ENCODE measurements at regions not wholly inside any gene's neighbourhood (a gene's known extent, or its start where the extent isn't known, plus 50 kb on each side); places are given as distances from the start of the nearest gene placed in this dataset.

DNA sequence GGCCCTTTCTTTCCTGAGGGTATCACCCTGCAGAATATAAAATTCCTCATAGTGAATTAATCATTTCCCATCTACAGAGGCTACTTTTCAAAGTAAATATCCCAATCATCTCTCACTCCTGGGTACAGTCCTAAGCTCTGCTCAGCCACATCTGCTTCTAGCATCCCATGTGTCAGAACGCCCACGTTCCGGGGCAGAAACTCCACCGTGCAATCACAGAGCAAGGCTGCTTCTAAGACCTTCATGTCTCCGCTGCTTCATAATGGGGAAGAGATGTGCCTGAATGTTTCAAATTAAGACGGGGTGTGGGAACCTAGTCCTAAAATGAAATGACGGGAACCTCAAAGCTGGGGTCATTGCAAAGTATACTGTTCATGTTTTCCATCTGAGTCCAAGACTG, 208.8 kb upstream of the GMDS start:
- no peak for DNase-seq

DNA sequence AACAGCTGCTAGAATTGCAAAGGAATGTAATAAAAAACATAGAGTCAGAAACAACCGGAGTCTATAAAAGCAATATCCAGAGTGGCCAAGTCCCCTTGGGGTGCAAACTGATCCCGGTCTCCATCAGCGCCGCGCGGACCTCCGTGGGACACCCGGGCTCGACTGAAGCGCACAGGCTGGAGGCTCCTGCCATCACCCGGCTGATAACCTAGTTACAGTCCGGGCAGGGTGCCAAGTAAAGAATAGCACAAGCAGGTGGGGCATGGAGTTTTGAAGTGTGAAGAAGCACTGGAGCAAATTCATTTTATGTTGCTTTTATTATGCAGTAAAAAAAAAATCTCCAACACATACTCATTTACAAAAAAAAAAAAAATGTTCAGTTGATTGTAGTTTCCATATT, 205.1 kb upstream of the GMDS start:
- DNase-seq, result no peak

DNA sequence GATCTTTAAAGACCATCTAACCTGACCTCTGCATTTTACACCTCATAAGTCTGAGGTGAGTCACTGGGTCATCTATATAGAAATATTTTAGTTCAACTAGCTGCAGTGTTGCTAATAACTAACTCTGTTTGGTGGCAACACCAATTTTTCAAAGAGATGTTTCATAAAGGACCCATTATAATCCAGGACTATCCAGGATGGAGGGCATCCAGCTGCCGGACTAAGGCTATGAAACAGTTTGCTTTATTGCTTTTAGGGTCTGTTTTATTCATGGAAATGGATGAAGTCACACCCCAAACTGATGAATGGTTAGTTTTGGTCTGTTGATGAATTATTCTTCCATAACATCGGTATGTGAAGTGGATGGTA, 204.2 kb upstream of the GMDS start:
- DNase-seq, result no peak

DNA sequence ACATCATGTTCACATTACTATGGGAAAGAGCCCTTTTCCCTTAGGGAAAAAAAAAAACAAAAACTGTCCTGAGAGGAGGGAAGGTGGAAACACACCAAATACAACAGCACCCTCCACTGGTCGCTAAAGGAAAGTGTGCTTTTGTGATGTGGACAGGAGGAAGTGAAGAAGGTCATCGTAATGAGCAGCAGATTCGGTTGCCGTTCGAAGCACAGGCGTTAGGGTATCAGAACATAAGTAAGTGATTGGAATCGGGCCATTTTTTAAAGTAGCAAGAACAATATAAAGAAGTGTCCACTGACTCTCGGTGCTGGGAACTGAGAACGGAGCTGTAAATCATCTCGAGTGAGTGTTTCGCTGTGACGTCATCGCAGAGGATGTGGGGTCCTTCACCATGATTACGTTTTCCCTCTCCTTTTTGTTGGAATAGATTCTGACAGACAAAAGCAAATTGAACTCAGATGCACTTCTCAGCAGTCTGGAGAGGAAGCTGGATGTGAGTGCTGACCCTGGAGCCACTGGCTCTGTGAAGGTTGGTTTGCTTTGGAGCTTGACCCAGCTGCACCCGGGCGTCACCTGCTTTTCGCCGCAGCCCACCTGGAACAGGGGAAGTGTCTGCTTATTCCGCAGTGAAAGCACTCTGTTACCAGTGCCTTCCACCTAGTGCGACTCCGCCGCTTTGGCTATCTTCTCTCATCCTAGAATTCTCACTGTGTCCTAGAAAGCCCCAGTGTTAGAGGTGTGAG, 203.6 kb upstream of the GMDS start:
- no peak for DNase-seq

DNA sequence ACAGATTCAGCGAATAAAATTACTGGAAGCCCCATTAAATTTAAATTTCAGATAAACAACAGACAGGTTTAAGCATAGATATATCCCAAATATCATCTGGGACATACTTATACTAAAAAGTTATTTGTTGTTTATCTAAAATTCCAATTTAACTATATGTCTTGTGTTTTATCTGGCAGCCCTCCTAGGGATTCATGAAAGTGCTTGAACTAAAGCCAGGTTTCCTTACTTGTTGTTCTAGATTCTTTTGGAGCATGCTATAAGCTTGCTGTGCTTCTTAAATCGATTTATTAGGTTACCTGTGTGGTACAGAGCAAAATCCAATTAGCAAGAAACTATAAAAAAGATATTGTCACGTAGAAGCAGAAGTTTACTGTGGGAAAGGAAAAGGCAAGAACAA, 202.5 kb upstream of the GMDS start:
- no peak for DNase-seq

DNA sequence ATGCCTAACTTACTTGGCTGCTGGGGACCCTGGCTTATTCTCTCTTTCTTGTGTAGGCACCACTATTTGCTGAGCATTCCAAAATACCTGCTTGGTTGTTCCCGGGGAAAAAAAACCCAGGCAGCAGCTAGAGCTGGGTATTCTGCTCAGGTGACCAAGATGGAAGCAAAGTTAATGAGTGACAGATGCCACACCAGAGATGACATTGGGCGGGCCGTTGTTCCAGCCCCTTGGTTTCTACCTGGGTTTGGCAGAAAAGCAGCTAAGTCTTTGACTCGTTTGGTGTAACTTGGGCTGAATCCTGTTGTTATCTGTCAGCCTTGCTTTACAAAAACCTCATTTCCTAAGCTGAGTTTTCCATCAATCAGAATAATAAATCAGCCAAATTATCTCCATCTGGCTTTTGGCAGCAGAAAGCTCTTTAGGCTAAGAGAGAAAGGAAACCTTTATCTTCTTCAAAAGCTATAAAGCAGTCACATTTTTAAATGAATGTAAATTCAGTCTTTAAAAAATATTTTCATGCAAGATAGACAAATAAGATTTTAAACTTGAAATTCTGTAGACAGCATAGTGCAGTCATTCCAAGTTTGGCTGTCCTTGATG, 202.0 kb upstream of the GMDS start:
- DNase-seq, result no peak

DNA sequence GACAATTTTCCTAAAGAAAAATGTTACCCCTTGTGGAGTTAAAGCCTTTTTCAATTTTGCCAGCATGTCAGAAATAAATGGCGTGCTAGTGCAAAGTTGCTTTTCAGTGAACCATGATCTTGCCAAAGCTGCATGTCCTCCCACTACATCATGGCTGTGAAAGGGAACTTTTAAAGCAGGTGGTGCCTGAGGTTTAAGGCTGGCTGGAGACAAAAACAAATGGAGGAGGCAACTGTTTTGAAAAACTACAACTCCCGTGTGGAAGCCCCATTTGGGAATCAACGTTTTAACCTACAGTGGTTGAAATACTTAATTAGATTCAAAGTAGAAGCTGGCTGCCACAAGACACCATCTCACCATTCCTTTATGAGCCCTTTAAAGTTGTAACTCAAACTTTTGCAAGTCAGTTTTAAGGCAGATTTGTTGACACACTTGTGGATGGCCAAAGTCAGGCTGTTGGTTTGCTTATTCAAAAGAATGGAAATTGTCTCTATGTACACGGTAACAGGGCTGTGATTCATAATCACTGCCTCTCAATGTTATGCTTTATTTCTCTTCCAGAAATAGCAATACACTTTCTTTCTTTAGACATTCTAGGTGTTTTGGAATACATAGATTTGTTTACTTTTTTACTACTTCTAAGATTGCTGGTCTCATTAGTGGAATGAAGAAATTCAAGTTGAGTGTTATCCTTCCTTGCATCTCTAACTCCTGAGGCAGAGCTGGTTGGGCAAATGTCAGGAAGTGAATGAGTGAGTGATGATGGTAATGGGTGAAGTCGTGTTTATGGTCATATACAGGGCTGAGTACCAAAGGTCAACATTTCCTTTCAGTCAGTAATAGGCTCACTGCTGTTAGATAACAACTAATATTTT, 196.4 kb upstream of the GMDS start:
- DNase-seq, result no peak

DNA sequence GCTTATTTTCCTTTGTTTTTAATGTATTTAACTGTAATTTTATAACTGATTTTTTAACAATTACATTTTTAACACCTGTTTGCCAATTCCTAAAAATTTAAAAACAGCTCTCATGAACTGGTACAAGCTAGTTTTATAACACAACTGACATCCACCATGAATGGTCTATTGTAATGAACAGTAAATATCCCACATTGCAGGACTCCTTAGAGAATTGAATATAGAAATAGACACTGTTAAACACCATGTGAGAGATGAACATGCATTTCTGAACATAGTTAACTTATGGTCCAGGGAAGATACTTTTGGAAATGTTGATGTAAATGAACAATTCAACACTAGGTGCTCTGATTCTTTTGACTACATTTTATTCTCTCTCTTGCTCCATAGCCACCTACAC, 195.1 kb upstream of the GMDS start:
- no peak for DNase-seq

DNA sequence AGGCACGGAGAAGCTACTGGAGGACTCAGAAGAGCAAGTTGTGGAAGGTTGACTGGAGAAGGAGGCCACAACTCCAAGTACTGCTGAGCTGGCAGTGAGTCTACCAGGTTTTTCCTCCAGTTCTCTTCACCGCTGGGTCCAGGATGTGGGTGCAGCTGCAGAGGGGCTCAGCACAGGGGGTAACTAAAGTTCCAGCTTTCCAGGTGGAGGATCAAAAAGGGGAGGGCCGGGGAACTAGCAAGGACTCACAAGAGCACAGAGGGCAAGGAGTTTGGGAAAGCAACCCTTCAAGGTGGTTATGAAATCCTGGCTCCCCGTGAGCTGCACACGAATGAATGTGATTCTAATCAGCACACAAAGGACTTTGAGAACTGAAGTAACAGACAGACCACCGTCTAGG, 194.2 kb upstream of the GMDS start:
- no peak for DNase-seq

DNA sequence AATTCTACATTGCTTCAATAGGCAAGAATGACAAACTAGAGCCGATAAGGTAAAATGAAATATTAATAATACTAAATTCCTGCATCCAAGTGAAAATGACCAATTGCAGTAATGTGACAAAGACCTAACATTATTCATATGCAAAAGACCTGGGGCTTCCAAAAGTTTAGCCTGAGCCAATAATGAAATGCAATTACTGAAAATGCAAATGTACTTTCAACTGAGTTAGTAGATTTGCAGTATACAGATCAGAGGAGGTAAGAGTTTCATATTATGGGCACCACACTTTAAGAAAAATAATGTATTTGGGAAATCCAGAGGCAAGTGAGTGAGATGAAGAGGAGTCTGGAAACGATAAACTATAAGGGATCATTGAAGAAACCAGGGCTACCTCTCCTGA, 193.7 kb upstream of the GMDS start:
- no peak for DNase-seq

DNA sequence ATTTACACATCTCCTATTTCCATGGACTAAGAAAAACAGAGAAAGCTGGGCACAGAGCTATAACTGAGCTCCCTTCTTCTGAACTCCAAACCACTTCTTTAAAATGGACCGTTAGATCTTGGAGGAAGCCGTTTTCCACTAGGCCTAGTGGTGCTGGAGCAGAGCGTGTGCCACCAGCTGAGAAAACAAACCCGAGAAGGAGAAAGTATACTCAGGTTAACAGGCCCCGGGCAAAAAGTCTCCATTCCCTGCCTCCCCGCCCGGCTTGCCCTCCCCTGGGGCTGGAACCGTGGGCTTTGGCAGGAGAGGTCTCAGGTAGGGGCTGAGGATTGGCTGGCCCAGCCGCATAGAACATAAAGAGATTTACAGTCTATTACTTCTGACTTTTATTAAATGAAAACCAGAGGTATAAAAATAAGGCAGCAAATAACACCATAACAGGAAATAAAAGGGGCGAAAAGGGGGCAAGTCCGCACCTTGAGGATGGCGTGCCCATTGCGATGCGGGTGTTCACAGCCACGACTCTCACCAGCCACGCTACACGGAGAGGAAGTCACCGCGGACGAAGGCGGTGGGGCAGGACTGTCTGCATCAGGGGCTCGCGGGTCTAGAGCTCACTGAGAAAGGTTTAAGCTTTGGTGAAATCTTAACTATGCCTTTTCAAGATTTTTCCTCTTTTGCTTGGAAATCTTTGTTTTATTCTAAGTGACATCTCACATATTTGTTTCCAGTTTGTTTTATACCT, 191.2 kb upstream of the GMDS start:
- no peak for DNase-seq

DNA sequence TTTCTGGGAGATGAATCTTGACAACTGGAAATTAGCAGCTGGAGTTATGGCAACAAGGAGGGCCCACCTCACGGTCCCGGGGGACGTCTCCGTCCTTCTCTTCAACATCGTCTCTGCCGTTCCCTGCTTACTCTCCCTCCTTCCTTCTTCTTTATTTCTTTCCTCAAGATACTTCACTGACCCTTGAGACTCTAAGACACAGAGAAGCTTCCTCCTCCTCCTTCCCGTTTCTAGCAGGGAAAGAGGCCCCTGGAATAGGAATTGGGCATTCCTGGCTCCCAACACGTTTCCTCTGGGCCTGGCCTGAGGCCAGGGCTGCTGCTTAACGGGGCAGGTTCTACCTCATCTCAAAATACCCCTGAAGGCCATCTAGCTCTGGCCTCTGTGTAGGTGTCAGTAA, 189.9 kb upstream of the GMDS start:
- DNase-seq, result no peak

DNA sequence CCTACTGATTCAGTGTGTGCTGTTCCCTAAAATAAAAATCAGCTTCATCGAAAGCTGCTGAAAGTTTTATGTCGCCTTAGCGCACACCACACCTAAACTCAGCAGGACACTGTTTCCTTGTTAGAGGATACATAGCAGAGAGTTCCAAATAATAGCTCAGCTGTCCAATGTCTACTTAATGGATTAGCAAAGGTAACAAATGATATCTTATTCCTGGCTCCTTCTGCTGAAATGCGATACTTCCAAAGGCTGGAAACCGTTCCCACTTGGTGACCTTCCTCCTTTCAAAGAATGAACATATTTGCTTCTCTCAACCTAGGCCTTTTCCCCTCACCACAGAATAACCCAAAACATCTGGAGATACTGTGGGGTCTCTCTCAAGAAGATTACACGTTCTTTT, 189.5 kb upstream of the GMDS start:
- no peak for DNase-seq

DNA sequence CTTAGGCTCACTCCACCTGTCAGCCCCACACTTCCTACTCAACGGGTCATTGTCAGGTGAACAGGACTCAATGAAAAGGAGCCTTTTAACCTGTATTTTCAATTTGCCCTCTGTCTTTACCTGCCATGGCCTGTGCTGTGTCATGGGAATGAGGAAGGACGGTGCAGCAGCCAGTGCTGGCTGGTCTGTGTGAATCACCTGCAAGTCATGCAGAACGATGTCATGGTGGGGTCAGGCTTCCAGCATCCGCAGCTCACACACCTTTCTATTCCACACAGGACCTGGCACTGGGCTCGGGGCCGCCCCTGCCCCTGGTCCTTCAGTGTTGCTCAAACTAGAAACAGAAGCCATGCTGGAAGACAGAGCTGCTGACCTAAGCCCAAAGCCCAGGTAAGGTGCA, 188.7 kb upstream of the GMDS start:
- no peak for DNase-seq

DNA sequence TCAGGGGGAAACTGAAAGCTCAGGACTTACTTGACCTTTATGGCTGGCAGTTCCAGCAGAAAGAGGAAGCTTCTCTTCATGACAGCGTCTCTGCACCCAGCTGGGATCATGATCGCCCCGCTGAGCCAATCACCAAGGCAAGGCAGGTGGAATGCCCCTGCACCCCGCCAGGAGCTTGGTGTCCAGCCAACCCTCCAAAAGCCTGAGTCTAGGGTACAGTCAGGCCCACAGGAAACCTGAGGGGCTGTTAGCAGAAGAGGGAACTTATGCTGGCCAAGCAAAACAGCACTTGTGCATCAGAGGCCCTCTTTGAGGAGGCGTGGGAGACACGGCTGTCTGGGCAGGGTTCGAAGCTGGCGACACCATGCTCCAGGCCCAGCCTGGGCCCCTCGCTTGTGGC, 188.3 kb upstream of the GMDS start:
- DNase-seq, result no peak

DNA sequence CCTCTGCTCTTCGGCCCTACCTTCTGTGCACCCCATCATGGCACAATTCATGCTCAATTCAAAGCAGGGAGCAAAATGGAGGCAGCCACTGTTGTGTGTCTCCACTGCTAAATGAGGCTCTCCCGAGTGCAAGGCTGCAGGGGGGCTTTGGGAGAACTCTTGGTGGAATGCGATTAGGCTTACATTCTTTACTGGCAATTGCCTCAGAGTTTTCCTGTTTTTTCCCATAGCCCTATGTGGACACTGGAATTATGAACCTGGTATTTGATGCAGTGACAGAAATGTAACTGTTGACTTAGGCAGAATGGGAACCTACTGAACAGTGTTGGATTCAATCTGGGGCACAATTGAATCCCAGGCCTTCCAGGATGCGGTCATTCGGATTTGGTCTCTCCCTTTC, 187.9 kb upstream of the GMDS start:
- no peak for DNase-seq

DNA sequence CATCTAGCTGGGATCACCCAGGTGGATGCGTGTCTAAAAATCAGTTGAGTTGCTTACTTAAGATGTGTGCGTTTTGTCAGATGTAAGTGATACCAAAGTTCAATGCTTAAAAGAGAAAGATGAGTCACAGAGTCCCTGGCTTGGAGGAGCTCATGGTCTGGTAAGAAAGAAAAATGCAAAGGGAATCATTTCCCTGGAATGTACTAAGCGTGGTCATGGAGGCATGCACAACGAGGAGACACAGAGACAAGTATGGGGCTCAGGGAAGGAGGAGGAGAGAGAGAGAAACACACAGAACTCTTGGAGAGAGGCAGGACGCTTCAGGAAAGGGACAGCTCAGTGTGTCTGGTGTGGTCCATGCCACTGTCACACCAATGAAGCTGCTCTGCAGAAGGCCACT, 186.9 kb upstream of the GMDS start:
- no peak for DNase-seq

DNA sequence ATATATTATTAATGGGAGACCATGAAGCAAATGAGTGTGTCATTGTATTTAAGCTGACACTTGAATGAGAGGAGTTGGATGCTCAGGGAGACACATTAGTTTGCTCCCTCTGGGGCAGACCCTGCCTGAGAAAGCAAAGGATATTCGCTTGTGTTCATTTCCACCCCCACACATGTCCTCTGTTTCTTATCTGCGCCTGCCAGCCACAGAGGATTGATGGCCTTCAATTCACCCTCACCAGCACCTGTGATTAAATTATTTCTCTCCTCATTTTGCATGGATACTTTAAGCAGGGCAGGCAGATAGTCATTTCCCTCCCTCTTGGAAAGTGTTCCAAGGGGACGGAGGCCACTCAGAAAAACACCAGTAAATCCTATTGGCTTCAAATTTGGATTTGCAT, 185.2 kb upstream of the GMDS start:
- no peak for DNase-seq

DNA sequence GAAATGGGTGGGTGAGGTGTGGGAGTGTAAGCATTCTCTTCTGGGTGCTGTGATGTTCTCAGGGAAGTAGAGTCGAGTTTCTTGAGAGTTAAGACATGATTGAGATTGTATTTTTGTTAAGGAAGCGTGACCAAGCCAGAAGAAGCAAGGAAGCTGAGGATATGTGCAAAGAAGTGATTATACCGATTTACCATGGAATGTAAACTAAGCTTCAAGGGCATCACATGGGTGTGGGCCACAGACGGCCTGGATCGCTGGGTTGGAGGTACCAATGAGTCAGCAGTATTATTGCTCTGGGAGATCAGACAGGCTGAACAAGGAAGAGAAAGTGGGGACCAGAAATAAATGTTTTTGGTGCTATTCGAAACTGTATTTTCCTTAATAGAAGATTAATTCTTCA, 184.1 kb upstream of the GMDS start:
- no peak for DNase-seq

DNA sequence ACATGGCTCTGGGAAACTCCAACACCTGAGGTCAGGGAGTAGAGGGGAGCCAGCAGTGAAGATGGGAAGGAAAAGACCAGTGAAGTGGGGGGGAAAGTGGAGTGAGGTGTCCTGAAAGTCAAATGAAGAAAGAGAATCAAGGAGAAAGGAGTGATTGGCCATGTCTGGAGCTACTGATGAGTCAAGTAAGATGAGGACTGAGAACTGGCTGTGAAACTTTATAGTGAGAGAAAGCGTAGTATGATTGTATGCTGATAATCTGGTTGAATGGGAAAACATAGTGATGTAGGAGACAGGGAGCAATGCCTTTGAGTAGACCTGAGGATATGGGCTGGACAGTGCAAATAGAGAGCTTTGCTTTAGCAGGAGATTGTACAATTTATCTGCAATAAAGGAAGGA, 183.6 kb upstream of the GMDS start:
- no peak for DNase-seq

DNA sequence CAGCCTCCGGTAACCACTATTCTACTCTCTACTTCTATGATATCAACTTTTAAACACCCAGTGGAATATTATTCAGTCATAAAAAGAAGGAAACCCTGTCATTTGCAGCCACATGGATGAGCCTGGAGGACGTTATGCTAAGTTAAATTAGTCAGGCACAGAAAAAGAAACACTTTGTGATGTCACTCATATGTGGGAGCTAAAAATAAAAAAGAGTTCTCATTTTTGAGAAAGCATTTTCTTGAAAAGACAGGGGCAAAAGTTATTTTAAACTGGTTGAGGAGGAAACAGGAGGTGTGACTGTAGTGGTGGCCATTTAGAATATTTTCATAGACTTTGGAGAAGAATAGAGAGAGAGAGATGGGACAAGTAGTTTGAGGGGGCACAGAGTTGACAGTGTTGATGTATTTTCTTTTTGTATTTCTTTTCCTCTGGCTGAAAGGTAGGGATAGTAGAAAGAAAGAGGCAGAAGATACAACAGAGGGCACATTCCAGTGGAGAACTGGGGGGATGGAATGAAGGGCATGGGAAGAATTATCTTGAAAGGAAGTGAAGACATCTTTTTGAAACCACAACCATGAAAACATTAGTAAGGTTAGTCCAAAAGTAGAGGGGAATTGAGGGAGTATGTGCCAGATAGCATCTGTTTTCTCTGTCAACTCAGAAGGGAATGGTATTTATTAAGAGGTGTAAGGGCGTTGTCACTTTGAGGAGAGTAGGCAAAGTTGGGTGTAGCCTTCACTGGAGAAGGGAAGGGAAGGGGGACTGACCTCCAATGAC, 181.3 kb upstream of the GMDS start:
- no peak for DNase-seq

DNA sequence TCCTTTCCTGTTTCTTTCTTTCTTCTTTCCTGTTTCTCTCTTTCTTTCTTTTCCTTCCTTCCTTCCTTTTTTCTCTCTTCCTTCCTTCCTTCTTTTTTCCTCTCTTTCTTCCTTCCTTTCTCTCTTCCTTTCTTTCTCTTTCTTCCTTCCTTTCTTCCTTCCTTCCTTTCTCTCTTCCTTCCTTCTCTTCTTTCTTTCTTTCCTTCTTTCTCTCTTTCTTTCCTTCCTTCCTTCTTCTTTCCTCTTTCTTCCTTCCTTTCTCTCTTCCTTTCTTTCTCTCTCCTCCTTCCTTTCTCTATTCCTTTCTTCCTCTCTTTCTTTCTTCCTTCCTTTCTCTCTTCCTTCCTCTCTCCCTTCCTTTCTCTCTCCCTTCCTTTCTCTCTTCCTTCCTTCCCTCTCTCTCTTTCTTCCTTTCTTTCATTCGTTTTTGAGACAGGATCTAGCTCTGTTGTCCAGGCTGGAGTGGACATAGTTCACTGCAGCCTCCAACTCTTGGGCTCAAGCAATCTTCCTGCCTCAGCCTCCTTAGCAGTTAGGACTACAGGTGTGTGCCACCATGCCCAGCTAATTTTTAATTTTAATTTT, 170.8 kb upstream of the GMDS start:
- no peak for DNase-seq
